Muscle of leg (tissue), 3 donors: ENCODE measurements at regions not wholly inside any gene's neighbourhood (a gene's known extent, or its start where the extent isn't known, plus 50 kb on each side); places are given as distances from the start of the nearest gene placed in this dataset.
A peak's percentile ranks its signal among the peaks of the same experiment; 100 is the strongest.
"Not testable (repeated sequence)": the region's sequence is repeated elsewhere in the genome, so short reads cannot be mapped to it uniquely, and the experiment has no call there.

Experiments used
- DNase-seq: peaks from one replicate; pipeline ENCODE4 v3.0.0; 2013
- H3K27ac ChIP-seq: one replicate; pipeline ENCODE4 v1.5.1; 2013; ENCODE audit warnings: mild to moderate bottlenecking, low read length, control low read depth
- H3K27me3 ChIP-seq: one replicate; pipeline ENCODE4 v1.6.1; 2013; ENCODE audit warnings: low read length; ENCODE audit not compliant: control insufficient read depth, insufficient read depth
- H3K36me3 ChIP-seq: one replicate; pipeline ENCODE4 v1.6.1; 2013; ENCODE audit warnings: low read length; ENCODE audit not compliant: control insufficient read depth, insufficient read depth
- H3K4me1 ChIP-seq: one replicate; pipeline ENCODE4 v1.6.1; 2013; ENCODE audit warnings: low read length; ENCODE audit not compliant: control insufficient read depth, insufficient read depth
- H3K4me3 ChIP-seq: one replicate; pipeline ENCODE4 v1.5.1; 2013; ENCODE audit warnings: low read length, control low read depth
- H3K9me3 ChIP-seq: replicated peaks from 2 replicates; pipeline ENCODE4 v1.6.1; 2013; ENCODE audit warnings: low read depth, low read length; ENCODE audit not compliant: control insufficient read depth
- WGBS: methylation state at CpG from one replicate; pipeline ENCODE4 v1.1.5; 2013; ENCODE audit warnings: missing lambda C conversion rate; ENCODE audit not compliant: insufficient coverage; 5-methylcytosine and 5-hydroxymethylcytosine counted together

DNA sequence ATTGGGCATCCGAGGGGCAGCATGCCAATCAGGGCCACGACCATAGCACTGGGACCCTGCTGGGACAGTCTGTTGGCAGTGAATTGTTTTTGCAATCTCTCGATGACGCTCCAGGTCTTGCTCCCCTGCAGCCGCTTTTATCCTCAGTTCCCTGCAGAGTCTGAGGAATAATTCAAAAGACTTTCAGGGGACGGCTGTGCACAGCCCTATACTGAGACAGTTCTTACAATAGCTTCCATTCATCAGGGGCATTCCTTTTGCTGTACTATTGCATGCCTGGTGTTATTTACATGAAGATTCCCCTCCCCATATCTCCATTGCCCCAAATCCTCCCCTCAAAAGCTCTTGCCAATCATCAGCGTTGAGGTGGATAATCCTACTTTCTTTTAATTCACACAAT is 163.3 kb upstream of the WWC1 start:
- no peaks in the 10 kb centered on the region for H3K9me3 ChIP-seq
- no peak overlapping the region for H3K4me3 ChIP-seq
- 57% methylated on average over 7 of the region's 7 CpGs for WGBS
- DNase-seq, result no peak
- H3K36me3 ChIP-seq, result no peaks in the 10 kb centered on the region
- peaks cover 2% of the 10 kb centered on the region for H3K4me1 ChIP-seq
- no peak overlapping the region for H3K27ac ChIP-seq
- H3K27me3 ChIP-seq, result no peaks in the 10 kb centered on the region

DNA sequence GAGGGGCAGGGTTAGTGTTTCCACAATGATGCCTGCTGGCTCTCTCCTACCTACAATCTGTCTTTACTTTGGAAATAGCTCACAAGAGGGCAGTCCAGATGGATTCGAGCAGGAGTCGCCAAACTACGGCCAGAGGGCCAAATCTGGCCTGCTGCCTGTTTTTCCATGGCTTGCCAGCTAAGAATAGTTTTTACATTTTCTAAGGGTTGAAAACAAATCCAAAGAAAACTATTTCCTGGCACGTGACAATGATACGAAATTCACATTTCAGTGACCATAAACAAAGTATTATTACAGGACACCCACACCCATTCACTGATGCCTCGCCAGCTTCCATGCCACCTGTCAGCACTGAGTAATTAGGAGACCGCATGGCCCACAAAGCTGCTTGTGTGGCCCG is 162.9 kb upstream of the WWC1 start:
- Histone ChIP-seq H3K9me3 (no peaks in the 10 kb centered on the region), H3K27ac (no peak overlapping the region), H3K4me3 (no peak overlapping the region), H3K4me1 (peaks cover 2% of the 10 kb centered on the region), H3K27me3 (no peaks in the 10 kb centered on the region), H3K36me3 (no peaks in the 10 kb centered on the region)
- DNase-seq, result peak; percentile 18
- WGBS, result 17% methylated on average over 5 of the region's 8 CpGs

DNA sequence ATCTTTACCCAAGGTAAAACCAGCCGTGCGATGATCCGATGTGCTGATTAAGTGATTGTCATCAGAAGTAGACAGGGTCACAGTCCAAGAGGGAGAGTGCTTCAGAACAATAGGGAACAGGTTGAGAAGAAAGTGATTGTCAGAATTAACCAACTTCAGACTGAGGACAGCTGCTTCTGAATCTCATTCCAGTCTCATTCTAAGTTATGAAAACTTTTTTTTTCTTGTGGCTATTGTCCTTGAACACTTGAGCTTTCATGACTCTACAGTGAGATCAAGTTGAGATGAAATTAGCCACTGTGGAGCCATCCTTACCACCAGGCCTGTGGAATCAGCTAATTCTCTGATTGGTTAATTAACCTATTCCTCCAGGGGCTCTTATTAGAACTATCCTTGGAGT is 159.9 kb upstream of the WWC1 start:
- no peaks in the 10 kb centered on the region for H3K9me3 ChIP-seq
- no peaks in the 10 kb centered on the region for H3K36me3 ChIP-seq
- H3K27ac ChIP-seq, result no peak overlapping the region
- DNase-seq, result no peak
- H3K4me1 ChIP-seq, result peaks cover 2% of the 10 kb centered on the region
- H3K4me3 ChIP-seq, result no peak overlapping the region
- H3K27me3 ChIP-seq, result no peaks in the 10 kb centered on the region
- WGBS, result 91% methylated on average over 3 of the region's 3 CpGs

DNA sequence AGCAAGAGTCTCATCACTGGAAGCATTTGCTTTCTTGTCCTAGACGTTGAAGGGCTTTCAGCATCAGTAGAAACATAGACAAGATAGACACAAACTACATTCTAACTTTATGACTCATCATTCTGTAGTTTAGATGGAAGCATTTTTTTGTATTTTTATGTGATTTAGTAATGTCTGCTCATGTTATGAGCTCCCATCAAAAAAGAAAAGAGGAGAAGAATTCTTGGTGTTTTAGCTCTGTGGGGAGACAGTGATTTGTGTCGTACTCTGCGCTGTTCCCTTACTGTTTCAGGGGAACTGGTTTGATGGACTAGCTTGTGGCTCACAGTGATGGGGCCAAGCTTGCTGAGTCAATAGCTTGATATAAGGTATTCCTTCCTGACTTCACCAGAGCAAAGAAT is 159.2 kb upstream of the WWC1 start:
- 100% methylated on average over 1 of the region's 3 CpGs for WGBS
- no peaks in the 10 kb centered on the region for H3K27me3 ChIP-seq

DNA sequence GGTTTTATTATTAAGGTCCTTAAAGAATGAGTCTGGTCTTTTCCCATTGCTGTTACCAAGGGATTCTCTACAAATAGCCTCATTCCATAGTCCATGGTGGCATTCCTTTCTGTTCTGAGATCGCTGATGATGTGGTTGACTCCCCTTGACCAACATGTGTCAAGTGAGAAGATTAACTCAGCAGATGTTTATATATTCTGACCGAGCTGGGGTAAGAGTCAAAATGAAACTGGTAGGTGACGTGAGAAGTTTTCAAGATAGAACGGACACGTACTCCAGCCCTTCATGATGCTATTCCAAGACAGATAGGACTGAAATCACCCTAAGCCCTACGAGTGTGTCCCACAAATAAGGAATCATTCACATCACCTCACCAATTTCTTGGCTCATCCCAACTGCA is 155.5 kb upstream of the WWC1 start:
- 82% methylated on average over 5 of the region's 6 CpGs for WGBS

More for the DNA sequence above, 159.2 kb upstream of the WWC1 start:
- Histone ChIP-seq H3K4me1 (peaks cover 2% of the 10 kb centered on the region), H3K27ac (no peak overlapping the region), H3K36me3 (no peaks in the 10 kb centered on the region), H3K4me3 (no peak overlapping the region), H3K9me3 (no peaks in the 10 kb centered on the region)
- DNase-seq, result no peak

DNA sequence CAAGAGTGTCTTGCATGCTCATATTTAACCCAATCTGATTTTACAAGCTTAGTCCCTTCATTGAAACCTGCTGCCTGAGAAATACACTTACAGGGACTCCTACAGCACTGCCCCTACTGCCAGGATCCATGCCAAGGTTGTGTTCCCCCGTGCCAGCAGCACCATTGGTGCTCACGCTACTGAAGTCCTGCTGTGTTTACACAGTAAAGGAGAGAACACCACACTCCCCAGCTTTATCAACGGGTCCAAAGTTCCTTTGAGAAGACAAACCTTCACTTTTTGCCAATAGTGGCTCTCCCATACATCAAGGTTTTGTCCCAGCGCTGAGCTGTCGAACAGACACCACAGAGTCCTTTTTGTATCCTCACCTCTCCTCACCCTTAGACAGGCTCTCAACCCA is 155.1 kb upstream of the WWC1 start:
- Histone ChIP-seq H3K36me3 (no peaks in the 10 kb centered on the region), H3K27me3 (no peaks in the 10 kb centered on the region), H3K9me3 (no peaks in the 10 kb centered on the region), H3K4me1 (no peaks in the 10 kb centered on the region), H3K27ac (no peak overlapping the region), H3K4me3 (no peak overlapping the region)
- WGBS, result 74% methylated on average over 3 of the region's 5 CpGs
- DNase-seq, result no peak

More for the DNA sequence above, 155.5 kb upstream of the WWC1 start:
- no peaks in the 10 kb centered on the region for H3K27me3 ChIP-seq
- H3K4me3 ChIP-seq, result no peak overlapping the region
- no peaks in the 10 kb centered on the region for H3K36me3 ChIP-seq
- H3K4me1 ChIP-seq, result no peaks in the 10 kb centered on the region
- H3K27ac ChIP-seq, result no peak overlapping the region
- DNase-seq, result no peak
- H3K9me3 ChIP-seq, result no peaks in the 10 kb centered on the region

DNA sequence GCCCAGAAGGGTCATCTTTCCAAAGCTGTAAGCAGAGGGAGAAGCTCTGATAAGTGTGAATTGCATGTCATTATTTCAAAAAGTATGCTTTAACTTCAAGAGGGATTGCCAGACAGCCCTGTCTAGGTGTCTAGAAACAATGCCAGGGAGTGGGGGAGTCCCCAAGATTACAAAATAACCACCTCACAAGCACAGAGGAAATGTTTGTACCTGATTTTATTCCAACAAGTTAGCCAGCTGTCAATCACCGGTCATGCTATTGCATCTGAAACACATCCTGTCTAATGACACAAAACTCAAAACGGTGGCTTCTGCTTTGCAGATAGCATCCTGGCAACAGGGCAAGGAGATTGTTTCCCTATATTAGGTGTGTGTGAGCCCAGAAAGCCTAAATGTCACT is 154.2 kb upstream of the WWC1 start:
- no peak for DNase-seq
- no peaks in the 10 kb centered on the region for H3K9me3 ChIP-seq
- no peaks in the 10 kb centered on the region for H3K4me1 ChIP-seq
- no peaks in the 10 kb centered on the region for H3K27me3 ChIP-seq
- H3K27ac ChIP-seq, result no peak overlapping the region
- no peak overlapping the region for H3K4me3 ChIP-seq
- H3K36me3 ChIP-seq, result no peaks in the 10 kb centered on the region
- no CpG with 5 or more reads among the region's 2 CpGs for WGBS

DNA sequence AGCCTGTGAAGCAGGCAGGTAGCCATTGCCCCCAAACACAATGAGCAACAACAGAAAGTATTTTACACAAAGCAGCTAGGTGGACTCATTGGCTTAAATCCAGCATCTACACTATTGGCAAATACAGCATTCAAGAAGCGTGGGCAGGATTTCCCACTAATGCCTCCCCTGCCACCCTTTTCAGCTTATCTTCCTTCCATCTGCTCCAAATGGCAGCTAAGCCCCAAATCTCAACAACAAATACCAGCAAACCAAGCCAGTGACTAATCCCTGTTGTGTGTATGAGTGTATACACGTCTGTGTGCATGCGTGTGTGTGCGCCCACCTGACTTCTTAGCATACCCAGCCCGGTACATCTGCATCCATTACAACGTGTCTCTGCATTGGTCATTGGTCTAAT is 151.2 kb upstream of the WWC1 start:
- no peak overlapping the region for H3K27ac ChIP-seq
- 80% methylated on average over 1 of the region's 6 CpGs for WGBS
- no peaks in the 10 kb centered on the region for H3K9me3 ChIP-seq
- no peak overlapping the region for H3K4me3 ChIP-seq
- H3K27me3 ChIP-seq, result no peaks in the 10 kb centered on the region
- no peak for DNase-seq
- no peaks in the 10 kb centered on the region for H3K4me1 ChIP-seq
- no peaks in the 10 kb centered on the region for H3K36me3 ChIP-seq

DNA sequence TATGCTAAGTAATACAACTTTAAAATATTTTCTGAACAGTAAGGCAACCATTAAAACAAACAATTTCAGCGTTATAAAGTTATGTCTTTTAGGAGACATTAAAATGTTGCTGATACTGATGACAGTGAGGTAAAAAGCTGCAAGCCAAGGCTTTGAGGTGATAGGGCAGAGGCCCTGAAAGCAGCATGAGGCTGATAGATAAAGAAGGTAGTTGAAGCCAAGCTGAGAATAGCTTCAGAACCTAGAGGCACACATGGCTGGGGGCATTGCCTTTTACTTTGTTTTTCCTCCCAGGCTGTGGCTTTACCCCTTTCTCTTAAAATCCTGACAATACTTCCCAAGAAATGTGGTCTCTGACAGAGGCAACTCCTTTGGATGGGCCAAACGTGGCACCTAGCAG is 149.0 kb upstream of the WWC1 start:
- Histone ChIP-seq H3K36me3 (no peaks in the 10 kb centered on the region), H3K4me1 (no peaks in the 10 kb centered on the region), H3K4me3 (no peak overlapping the region), H3K27me3 (no peaks in the 10 kb centered on the region), H3K9me3 (no peaks in the 10 kb centered on the region), H3K27ac (no peak overlapping the region)
- 71% methylated on average over 1 of the region's 2 CpGs for WGBS
- no peak for DNase-seq

DNA sequence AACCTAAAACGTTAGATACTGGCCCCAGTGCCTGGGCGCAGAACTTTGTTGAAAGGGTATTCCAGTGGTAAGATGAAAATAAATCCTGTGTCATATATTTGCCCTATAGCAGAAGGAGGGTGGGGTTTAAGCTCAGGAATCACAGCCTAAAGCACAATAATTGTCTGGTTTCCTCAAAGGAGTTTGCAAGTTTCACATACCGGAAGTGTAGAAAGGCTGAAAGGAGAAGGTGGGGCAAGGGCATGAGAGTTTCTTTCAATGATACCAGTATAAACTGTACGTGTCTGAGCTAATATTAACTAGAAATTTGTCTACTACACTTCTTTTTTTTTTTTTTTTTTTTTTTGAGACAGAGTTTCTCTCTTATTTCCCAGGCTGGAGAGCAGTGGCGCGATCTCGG is 147.9 kb upstream of the WWC1 start:
- H3K4me3 ChIP-seq, H3K4me1 ChIP-seq, H3K27me3 ChIP-seq, H3K27ac ChIP-seq, DNase-seq, H3K36me3 ChIP-seq, H3K9me3 ChIP-seq: not testable (repeated sequence)
- no CpG with 5 or more reads among the region's 7 CpGs for WGBS

DNA sequence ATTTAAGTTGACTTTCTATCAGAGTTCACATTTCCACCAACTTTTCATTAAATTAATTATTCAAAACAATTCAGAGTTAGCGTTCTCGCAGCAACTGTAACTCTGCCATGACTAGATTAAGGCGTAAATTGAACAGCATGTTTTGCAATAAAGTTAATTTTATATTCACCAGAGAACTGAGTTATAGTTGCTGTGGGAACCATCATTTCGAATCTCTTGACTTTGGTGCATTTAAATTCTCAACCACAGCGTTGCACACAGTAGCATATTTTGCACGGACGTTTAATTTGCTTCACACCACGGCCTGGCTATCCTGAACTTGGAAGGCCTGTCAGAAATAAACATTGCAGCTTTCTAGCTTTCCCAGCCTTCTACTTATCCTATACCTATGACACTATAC is 144.3 kb upstream of the WWC1 start:
- WGBS, result 58% methylated on average over 5 of the region's 8 CpGs
- no peak overlapping the region for H3K4me3 ChIP-seq

More for the DNA sequence above, 144.3 kb upstream of the WWC1 start:
- no peaks in the 10 kb centered on the region for H3K27me3 ChIP-seq
- H3K4me1 ChIP-seq, result no peaks in the 10 kb centered on the region
- H3K36me3 ChIP-seq, result no peaks in the 10 kb centered on the region
- no peak for DNase-seq
- H3K9me3 ChIP-seq, result no peaks in the 10 kb centered on the region
- H3K27ac ChIP-seq, result no peak overlapping the region
